ENCODE measurements at regions not wholly inside any gene's neighbourhood (a gene's known extent, or its start where the extent isn't known, plus 50 kb on each side); places are given as distances from the start of the nearest gene placed in this dataset.
A peak's percentile ranks its signal among the peaks of the same experiment; 100 is the strongest.

GRCh38 chr4:101501421-101501820 is 154.1 kb upstream of the PPP3CA start:
- DNase-seq (ENCODE audit: low read depth in 2 of 2) = peak in 1 of 2 donors; percentile 7
- H3K4me3 ChIP-seq (replicated peaks in 1 of 2; ENCODE audit: low read depth in 2 of 2, low read length in 2 of 2) = no peak overlapping the region
- no peak for TF ChIP-seq CTCF (IDR thresholded peaks at IDR 0.05; ENCODE audit: low read depth, low read length)

GRCh38 chr4:101500742-101501141 is 153.4 kb upstream of the PPP3CA start:
- DNase-seq (ENCODE audit: low read depth in 2 of 2) = no peak
- TF ChIP-seq CTCF (IDR thresholded peaks at IDR 0.05; ENCODE audit: low read depth, low read length) = no peak
- H3K4me3 ChIP-seq (replicated peaks in 1 of 2; ENCODE audit: low read depth in 2 of 2, low read length in 2 of 2) = no peak overlapping the region

GRCh38 chr4:101475246-101475645 is 127.9 kb upstream of the PPP3CA start:
- TF ChIP-seq CTCF (IDR thresholded peaks at IDR 0.05; ENCODE audit: low read depth, low read length) = no peak
- no peak for DNase-seq (ENCODE audit: low read depth in 2 of 2)
- no peak overlapping the region for H3K4me3 ChIP-seq (replicated peaks in 1 of 2; ENCODE audit: low read depth in 2 of 2, low read length in 2 of 2)

GRCh38 chr4:101471201-101471600 is 123.9 kb upstream of the PPP3CA start:
- no peak overlapping the region for H3K4me3 ChIP-seq (replicated peaks in 1 of 2; ENCODE audit: low read depth in 2 of 2, low read length in 2 of 2)
- TF ChIP-seq CTCF (IDR thresholded peaks at IDR 0.05; ENCODE audit: low read depth, low read length) = no peak
- DNase-seq (ENCODE audit: low read depth in 2 of 2) = no peak

GRCh38 chr4:101464596-101464995 is 117.3 kb upstream of the PPP3CA start:
- TF ChIP-seq CTCF (IDR thresholded peaks at IDR 0.05; ENCODE audit: low read depth, low read length) = no peak
- DNase-seq (ENCODE audit: low read depth in 2 of 2) = no peak

GRCh38 chr4:101458914-101459313 is 111.6 kb upstream of the PPP3CA start:
- no peak for TF ChIP-seq CTCF (IDR thresholded peaks at IDR 0.05; ENCODE audit: low read depth, low read length)
- no peak overlapping the region for H3K4me3 ChIP-seq (replicated peaks in 1 of 2; ENCODE audit: low read depth in 2 of 2, low read length in 2 of 2)
- DNase-seq (ENCODE audit: low read depth in 2 of 2) = peak; percentile 18 to 20

More at GRCh38 chr4:101464596-101464995, 117.3 kb upstream of the PPP3CA start:
- H3K4me3 ChIP-seq (replicated peaks in 1 of 2; ENCODE audit: low read depth in 2 of 2, low read length in 2 of 2) = no peak overlapping the region

GRCh38 chr4:101458473-101458872 is 111.1 kb upstream of the PPP3CA start:
- H3K4me3 ChIP-seq (replicated peaks in 1 of 2; ENCODE audit: low read depth in 2 of 2, low read length in 2 of 2) = no peak overlapping the region
- DNase-seq (ENCODE audit: low read depth in 2 of 2) = no peak
- TF ChIP-seq CTCF (IDR thresholded peaks at IDR 0.05; ENCODE audit: low read depth, low read length) = no peak

All from cardiac fibroblast (primary cell).